HCT116 (cell line): ENCODE measurements at regions not wholly inside any gene's neighbourhood (a gene's known extent, or its start where the extent isn't known, plus 50 kb on each side); places are given as distances from the start of the nearest gene placed in this dataset.

Experiments used
- ATAC-seq: fragments of 200-7000 bp; cut with Tn5 transposase; 2 replicates; pipeline ENCODE4 v1.9.1; 2020; ENCODE audit warnings: mild to moderate bottlenecking, moderate library complexity
- BruUV-seq: library from RNA; stranded (reverse); fragments of 400-500 nt; replicated peaks from 2 replicates; lab custom pipeline; 2021; lab: Mats Ljungman, UMichigan
- CTCF ChIA-PET: fragments of 300-600 bp; sonication (Branson Sonifier 250); formaldehyde crosslinking; loops from one replicate; lab custom pipeline; 2021; ENCODE audit warnings: antibody characterized with exemption; lab: Charles Lee
- POLR2A ChIA-PET: fragments of 300-600, 350-600 bp; sonication (Branson Sonifier 250); formaldehyde crosslinking; loops from one replicate; lab custom pipeline; 2021; ENCODE audit warnings: antibody characterized with exemption; lab: Charles Lee
- RAD21 ChIA-PET, 2 experiments: fragments of 300-600 bp; sonication (Branson Sonifier 250); formaldehyde crosslinking; loops; one replicate each; lab custom pipeline; 2023; ENCODE audit warnings: low total read pairs in 2 of 2; ENCODE audit not compliant: uncharacterized antibody in 2 of 2, unreplicated experiment in 2 of 2, low non-redundant PET in 1 of 2; lab: Charles Lee
- DNase-seq: peaks from one replicate; pipeline ENCODE4 v3.0.0-alpha.2; 2010; ENCODE audit warnings: low read depth, low spot score
- H2AFZ ChIP-seq: fragments of 200-600 bp; shearing (Covaris generic), sonication (generic); 2 replicates; pipeline ENCODE4 v1.6.1; 2017; ENCODE audit warnings: low read depth, mixed run types, mixed read lengths, antibody characterized with exemption, low read length; ENCODE audit not compliant: poor library complexity, severe bottlenecking
- H3K27ac ChIP-seq: 2 replicates; pipeline ENCODE4 v1.5.1; 2012; ENCODE audit warnings: low read depth, low read length
- H3K27me3 ChIP-seq: fragments of 200-600 bp; sonication (generic); 2 replicates; pipeline ENCODE4 v1.6.1; 2016; ENCODE audit warnings: mixed run types, low read length, mixed read lengths; ENCODE audit not compliant: insufficient read depth
- H3K36me3 ChIP-seq, 2 experiments: fragments of 200-500 bp in 1 of 2; fragments of 200-600 bp in 1 of 2; sonication (Bioruptor generic) in 1 of 2; sonication (generic) in 1 of 2; 2 replicates each; pipeline versions ENCODE4 v1.5.1 to v1.6.1; 2014 to 2016; ENCODE audit warnings: low read length in 2 of 2, inconsistent platforms in 1 of 2, mixed read lengths in 1 of 2, mixed run types in 1 of 2; ENCODE audit not compliant: insufficient read depth in 2 of 2, control insufficient read depth in 1 of 2
- H3K4me1 ChIP-seq, 2 experiments: fragments of 200-600 bp in 1 of 2; sonication (generic) in 1 of 2; 2 replicates each; pipeline versions ENCODE4 v1.5.1 to v1.6.1; 2012 to 2017; ENCODE audit warnings: low read length in 2 of 2, inconsistent platforms in 1 of 2, mild to moderate bottlenecking in 1 of 2, mixed read lengths in 1 of 2, mixed run types in 1 of 2, moderate library complexity in 1 of 2; ENCODE audit not compliant: insufficient read depth in 2 of 2, control insufficient read depth in 1 of 2
- H3K4me2 ChIP-seq: fragments of 200-600 bp; sonication (generic); 2 replicates; pipeline ENCODE4 v1.6.1; 2017; ENCODE audit warnings: mixed run types, low read length, mixed read lengths
- H3K4me3 ChIP-seq, 2 experiments: fragments of 200-600 bp in 1 of 2; sonication (generic) in 1 of 2; replicated peaks in 1 of 2; 2 replicates each; pipeline ENCODE4 v1.5.1; 2011 to 2016; ENCODE audit warnings: low read length in 2 of 2, control low read depth in 1 of 2, low read depth in 1 of 2, mild to moderate bottlenecking in 1 of 2, mixed read lengths in 1 of 2, mixed run types in 1 of 2
- H3K79me2 ChIP-seq: fragments of 200-600 bp; sonication (generic); 2 replicates; pipeline ENCODE4 v1.6.1; 2017; ENCODE audit warnings: mild to moderate bottlenecking, mixed run types, low read length, moderate library complexity, mixed read lengths; ENCODE audit not compliant: insufficient read depth
- H3K9ac ChIP-seq: fragments of 200-600 bp; sonication (generic); 2 replicates; pipeline ENCODE4 v1.6.1; 2016; ENCODE audit warnings: low read length, mixed read lengths
- H3K9me2 ChIP-seq: fragments of 200-600 bp; sonication (generic), shearing (Covaris generic); 2 replicates; pipeline ENCODE4 v1.6.1; 2017; ENCODE audit warnings: mixed run types, mild to moderate bottlenecking, moderate library complexity; ENCODE audit not compliant: insufficient read depth
- H3K9me3 ChIP-seq, 2 experiments: fragments of 200-500 bp in 1 of 2; fragments of 200-600 bp in 1 of 2; sonication (Bioruptor generic) in 1 of 2; sonication (generic) in 1 of 2; 2 replicates each; pipeline ENCODE4 v1.6.1; 2014 to 2017; ENCODE audit warnings: low read length in 2 of 2, mixed read lengths in 2 of 2, inconsistent platforms in 1 of 2, low read depth in 1 of 2, mild to moderate bottlenecking in 1 of 2, mixed run types in 1 of 2, moderate library complexity in 1 of 2; ENCODE audit not compliant: control insufficient read depth in 1 of 2, insufficient read depth in 1 of 2
- H4K20me1 ChIP-seq: fragments of 200-600 bp; sonication (generic), shearing (Covaris generic); 2 replicates; pipeline ENCODE4 v1.6.1; 2017; ENCODE audit warnings: mixed run types, mild to moderate bottlenecking, moderate library complexity; ENCODE audit not compliant: insufficient read depth
- CEBPB ChIP-seq: IDR thresholded peaks from 2 replicates; pipeline ENCODE4 v1.6.1; 2012; ENCODE audit warnings: low read depth
- JUND ChIP-seq: IDR thresholded peaks from 2 replicates; pipeline ENCODE4 v1.6.1; 2012
- intact Hi-C: fragments of 100-400 bp; cut with micrococcal nuclease; formaldehyde crosslinking; loops from 2 replicates; pipeline ENCODE4 v1.10.0; 2022
- TF ChIP-seq, protein P1 (sequence below): IDR thresholded peaks from 2 replicates; pipeline ENCODE4 v1.6.1; 2012; ENCODE audit warnings: low read depth
- TF ChIP-seq, protein P2 (sequence below): IDR thresholded peaks from 2 replicates; pipeline ENCODE4 v1.6.1; 2012
- TF ChIP-seq, protein P3 (sequence below): IDR thresholded peaks from 2 replicates; pipeline ENCODE4 v1.6.1; 2012

DNA sequence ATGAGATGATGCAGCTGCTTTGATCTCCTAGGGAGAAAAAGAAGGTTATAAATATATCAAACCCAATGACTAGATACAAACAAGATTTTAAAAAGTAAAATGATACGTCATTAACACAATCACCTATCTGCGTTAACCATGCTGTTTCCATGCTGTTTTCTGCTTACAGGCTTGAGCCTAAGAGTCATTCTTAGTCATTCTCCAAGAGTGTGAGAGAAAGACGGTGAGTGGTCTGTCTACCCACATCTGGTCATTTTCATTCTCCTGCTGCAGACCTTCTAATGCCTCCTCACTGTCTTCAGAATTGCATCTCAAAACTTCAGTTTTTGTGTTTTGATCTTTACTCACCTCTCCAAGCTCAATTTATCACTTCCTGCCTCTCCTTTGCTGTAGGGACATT, 98.0 kb upstream of the ELMO1 start (continued):
- TF ChIP-seq, protein P1, sequence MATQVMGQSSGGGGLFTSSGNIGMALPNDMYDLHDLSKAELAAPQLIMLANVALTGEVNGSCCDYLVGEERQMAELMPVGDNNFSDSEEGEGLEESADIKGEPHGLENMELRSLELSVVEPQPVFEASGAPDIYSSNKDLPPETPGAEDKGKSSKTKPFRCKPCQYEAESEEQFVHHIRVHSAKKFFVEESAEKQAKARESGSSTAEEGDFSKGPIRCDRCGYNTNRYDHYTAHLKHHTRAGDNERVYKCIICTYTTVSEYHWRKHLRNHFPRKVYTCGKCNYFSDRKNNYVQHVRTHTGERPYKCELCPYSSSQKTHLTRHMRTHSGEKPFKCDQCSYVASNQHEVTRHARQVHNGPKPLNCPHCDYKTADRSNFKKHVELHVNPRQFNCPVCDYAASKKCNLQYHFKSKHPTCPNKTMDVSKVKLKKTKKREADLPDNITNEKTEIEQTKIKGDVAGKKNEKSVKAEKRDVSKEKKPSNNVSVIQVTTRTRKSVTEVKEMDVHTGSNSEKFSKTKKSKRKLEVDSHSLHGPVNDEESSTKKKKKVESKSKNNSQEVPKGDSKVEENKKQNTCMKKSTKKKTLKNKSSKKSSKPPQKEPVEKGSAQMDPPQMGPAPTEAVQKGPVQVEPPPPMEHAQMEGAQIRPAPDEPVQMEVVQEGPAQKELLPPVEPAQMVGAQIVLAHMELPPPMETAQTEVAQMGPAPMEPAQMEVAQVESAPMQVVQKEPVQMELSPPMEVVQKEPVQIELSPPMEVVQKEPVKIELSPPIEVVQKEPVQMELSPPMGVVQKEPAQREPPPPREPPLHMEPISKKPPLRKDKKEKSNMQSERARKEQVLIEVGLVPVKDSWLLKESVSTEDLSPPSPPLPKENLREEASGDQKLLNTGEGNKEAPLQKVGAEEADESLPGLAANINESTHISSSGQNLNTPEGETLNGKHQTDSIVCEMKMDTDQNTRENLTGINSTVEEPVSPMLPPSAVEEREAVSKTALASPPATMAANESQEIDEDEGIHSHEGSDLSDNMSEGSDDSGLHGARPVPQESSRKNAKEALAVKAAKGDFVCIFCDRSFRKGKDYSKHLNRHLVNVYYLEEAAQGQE, result no peak
- no peak for TF ChIP-seq JUND

DNA sequence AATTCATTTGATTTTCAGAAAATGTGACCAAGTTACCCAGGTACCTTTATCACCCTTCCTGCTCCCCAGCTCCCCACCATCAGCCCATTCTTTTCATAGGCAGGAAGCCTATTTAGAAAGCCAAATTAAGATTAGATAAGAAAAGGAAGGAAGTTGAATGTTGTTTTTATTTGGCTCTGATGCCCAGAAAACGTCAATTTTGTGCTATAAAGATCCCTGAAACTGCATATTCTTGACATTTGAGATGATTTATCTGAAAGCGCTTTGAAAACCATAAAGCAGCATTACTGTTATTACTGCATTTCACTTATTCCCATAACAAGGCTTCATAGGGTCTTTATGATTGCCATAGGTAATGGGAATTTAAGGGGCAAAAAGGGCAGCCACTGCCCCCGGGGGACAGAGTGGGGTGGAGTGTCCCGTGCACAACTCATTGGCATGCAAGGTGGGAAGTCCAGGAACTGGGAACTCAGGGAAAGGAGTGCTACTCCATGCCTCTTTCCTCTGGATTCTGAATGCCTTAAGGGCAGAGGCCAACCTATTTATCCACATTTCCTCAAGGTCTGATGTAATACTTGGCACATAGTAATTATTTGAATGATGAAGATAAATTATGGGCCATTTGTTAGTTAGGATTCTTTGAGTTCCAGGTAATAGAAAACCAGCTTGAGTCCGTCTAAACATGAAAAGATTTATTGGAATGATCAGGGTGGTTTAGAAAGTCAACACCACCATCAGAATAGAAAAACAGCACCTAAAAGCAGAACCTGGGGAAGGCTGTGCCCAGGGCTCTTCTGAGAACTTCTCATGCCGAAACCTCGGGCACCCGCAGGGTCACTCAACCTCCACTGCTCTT, 100.6 kb upstream of the ELMO1 start:
- intact Hi-C loops, result no loop called here
- Histone ChIP-seq H3K4me2 (no peak overlapping the region), H3K4me1 (no peaks in the 10 kb centered on the region), H3K9me3 (no peaks in the 10 kb centered on the region), H3K27ac (no peak overlapping the region), H3K27me3 (no peaks in the 10 kb centered on the region; the same call in 1 of the 2 replicates), H3K9me2 (no peaks in the 10 kb centered on the region), H3K36me3 (no peaks in the 10 kb centered on the region), H2AFZ (no peak overlapping the region), H4K20me1 (no peaks in the 10 kb centered on the region), H3K79me2 (no peaks in the 10 kb centered on the region), H3K4me3 (no peak overlapping the region), H3K9ac (no peak overlapping the region)
- BruUV-seq, result no TSS peak
- TF ChIP-seq, protein P2, sequence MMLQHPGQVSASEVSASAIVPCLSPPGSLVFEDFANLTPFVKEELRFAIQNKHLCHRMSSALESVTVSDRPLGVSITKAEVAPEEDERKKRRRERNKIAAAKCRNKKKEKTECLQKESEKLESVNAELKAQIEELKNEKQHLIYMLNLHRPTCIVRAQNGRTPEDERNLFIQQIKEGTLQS, result no peak
- no peak for TF ChIP-seq CEBPB
- TF ChIP-seq, protein P1, result no peak
- TF ChIP-seq, protein P3, sequence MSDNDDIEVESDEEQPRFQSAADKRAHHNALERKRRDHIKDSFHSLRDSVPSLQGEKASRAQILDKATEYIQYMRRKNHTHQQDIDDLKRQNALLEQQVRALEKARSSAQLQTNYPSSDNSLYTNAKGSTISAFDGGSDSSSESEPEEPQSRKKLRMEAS, result no peak
- ChIA-PET CTCF (no interaction called here), RAD21 (no interaction called here), POLR2A (no interaction called here)
- ATAC-seq (no peak), DNase-seq (no peak)
